ENCODE measurements at regions not wholly inside any gene's neighbourhood (a gene's known extent, or its start where the extent isn't known, plus 50 kb on each side); places are given as distances from the start of the nearest gene placed in this dataset.

DNA sequence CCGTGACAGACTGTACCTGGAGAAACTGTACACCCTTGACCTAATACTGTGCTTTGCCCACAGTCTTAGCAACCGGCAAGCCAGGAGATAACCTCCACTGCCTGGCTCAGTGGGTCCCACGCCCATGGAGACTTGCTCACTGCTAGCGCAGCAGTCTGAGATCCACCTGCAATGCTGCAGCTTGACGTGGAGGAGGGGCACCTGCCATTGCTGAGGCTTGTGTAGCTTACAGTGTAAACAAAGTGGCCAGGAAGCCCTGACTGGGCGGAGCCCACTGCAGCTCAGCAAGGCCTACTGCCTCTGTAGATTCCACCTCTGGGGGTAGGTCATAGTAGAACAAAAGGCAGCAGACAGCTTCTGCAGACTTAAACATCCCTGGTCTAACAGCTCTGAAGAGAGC, 189.3 kb downstream of the EDEM1 start:
- TF ChIP-seq, protein P1, sequence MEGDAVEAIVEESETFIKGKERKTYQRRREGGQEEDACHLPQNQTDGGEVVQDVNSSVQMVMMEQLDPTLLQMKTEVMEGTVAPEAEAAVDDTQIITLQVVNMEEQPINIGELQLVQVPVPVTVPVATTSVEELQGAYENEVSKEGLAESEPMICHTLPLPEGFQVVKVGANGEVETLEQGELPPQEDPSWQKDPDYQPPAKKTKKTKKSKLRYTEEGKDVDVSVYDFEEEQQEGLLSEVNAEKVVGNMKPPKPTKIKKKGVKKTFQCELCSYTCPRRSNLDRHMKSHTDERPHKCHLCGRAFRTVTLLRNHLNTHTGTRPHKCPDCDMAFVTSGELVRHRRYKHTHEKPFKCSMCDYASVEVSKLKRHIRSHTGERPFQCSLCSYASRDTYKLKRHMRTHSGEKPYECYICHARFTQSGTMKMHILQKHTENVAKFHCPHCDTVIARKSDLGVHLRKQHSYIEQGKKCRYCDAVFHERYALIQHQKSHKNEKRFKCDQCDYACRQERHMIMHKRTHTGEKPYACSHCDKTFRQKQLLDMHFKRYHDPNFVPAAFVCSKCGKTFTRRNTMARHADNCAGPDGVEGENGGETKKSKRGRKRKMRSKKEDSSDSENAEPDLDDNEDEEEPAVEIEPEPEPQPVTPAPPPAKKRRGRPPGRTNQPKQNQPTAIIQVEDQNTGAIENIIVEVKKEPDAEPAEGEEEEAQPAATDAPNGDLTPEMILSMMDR (conservative IDR thresholded peaks at IDR 0.05), result no peak
- TF ChIP-seq EZH2 (IDR thresholded peaks at IDR 0.05; ENCODE audit: low read depth), result no peak
